Progenitor cell of endocrine pancreas (in vitro differentiated cells): ENCODE measurements at regions not wholly inside any gene's neighbourhood (a gene's known extent, or its start where the extent isn't known, plus 50 kb on each side); places are given as distances from the start of the nearest gene placed in this dataset.

Source experiments
- DNase-seq: peaks from one replicate; pipeline ENCODE4 v3.0.0; 2021; ENCODE audit warnings: low spot score; ENCODE audit not compliant: unreplicated experiment
- H3K27ac Mint-ChIP-seq: 2 replicates; pipeline ENCODE4 v1.8.0; 2021; ENCODE audit warnings: mild to moderate bottlenecking, moderate library complexity, mixed read lengths
- H3K27me3 Mint-ChIP-seq: 2 replicates; pipeline ENCODE4 v1.8.0; 2021; ENCODE audit warnings: mixed read lengths
- H3K36me3 Mint-ChIP-seq: 2 replicates; pipeline ENCODE4 v1.8.0; 2022; ENCODE audit warnings: mixed read lengths; ENCODE audit not compliant: insufficient read depth
- H3K4me1 Mint-ChIP-seq: 2 replicates; pipeline ENCODE4 v1.8.0; 2021; ENCODE audit warnings: low read depth, mixed read lengths
- H3K4me3 Mint-ChIP-seq: 2 replicates; pipeline ENCODE4 v1.8.0; 2021; ENCODE audit warnings: low read depth, mild to moderate bottlenecking, moderate library complexity, mixed read lengths
- H3K9me3 Mint-ChIP-seq: 2 replicates; pipeline ENCODE4 v1.8.0; 2021; ENCODE audit warnings: low read depth, mixed read lengths
- CTCF ChIP-seq: fragments of 200-600 bp; sonication (generic); IDR thresholded peaks from one replicate; pipeline ENCODE4 v1.5.0; 2021; ENCODE audit warnings: antibody characterized with exemption, mild to moderate bottlenecking; ENCODE audit not compliant: unreplicated experiment

DNA sequence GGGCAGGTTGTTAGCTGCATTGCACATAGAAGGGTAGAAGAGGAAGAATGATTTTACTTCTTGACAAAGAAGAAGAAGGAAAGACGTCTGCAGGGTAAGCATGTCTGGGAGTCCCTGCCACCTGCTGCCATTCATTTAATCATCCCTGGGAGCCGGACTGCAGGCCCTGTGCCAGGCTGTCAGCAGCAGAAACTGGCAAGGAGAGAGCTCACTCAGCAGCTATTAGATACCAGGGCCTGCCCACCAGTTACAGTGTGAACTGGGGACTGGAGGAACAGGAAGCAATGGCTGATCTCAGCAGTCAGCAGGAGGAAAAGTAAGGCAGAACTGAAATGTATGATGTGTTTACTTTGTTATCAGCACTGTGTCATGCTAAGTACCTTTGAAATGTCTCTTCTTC, 75.7 kb upstream of the C1orf87 start:
- DNase-seq, result no peak

GRCh38 chr1:60146884-60147283, 73.3 kb upstream of the C1orf87 start:
- H3K4me3 Mint-ChIP-seq, result no peak overlapping the region
- no peaks in the 10 kb centered on the region for H3K36me3 Mint-ChIP-seq
- peaks cover 8% of the 10 kb centered on the region for H3K4me1 Mint-ChIP-seq
- no peak for DNase-seq
- no peaks in the 10 kb centered on the region for H3K9me3 Mint-ChIP-seq
- no peak overlapping the region for H3K27ac Mint-ChIP-seq
- TF ChIP-seq CTCF, result no peak
- H3K27me3 Mint-ChIP-seq, result peaks cover 33% of the 10 kb centered on the region

More for the DNA sequence above, 75.7 kb upstream of the C1orf87 start:
- Mint-ChIP-seq H3K36me3 (no peaks in the 10 kb centered on the region), H3K27me3 (peaks cover 33% of the 10 kb centered on the region), H3K9me3 (no peaks in the 10 kb centered on the region), H3K4me3 (no peak overlapping the region), H3K27ac (no peak overlapping the region), H3K4me1 (peaks cover 8% of the 10 kb centered on the region)
- no peak for TF ChIP-seq CTCF

GRCh38 chr1:60145771-60146170, 72.2 kb upstream of the C1orf87 start:
- Mint-ChIP-seq H3K27me3 (peaks cover 25% of the 10 kb centered on the region), H3K27ac (no peak overlapping the region), H3K9me3 (no peaks in the 10 kb centered on the region), H3K36me3 (no peaks in the 10 kb centered on the region), H3K4me1 (peaks cover 8% of the 10 kb centered on the region), H3K4me3 (no peak overlapping the region)
- TF ChIP-seq CTCF, result no peak
- no peak for DNase-seq

GRCh38 chr1:60141743-60142142, 68.2 kb upstream of the C1orf87 start:
- peaks cover 9% of the 10 kb centered on the region for H3K27me3 Mint-ChIP-seq
- H3K27ac Mint-ChIP-seq, result no peak overlapping the region
- no peak for DNase-seq
- H3K36me3 Mint-ChIP-seq, result no peaks in the 10 kb centered on the region
- no peaks in the 10 kb centered on the region for H3K9me3 Mint-ChIP-seq
- TF ChIP-seq CTCF, result no peak
- H3K4me3 Mint-ChIP-seq, result no peak overlapping the region
- H3K4me1 Mint-ChIP-seq, result peaks cover 2% of the 10 kb centered on the region

GRCh38 chr1:60141276-60141675, 67.7 kb upstream of the C1orf87 start:
- H3K4me3 Mint-ChIP-seq, result no peak overlapping the region
- H3K36me3 Mint-ChIP-seq, result no peaks in the 10 kb centered on the region
- H3K9me3 Mint-ChIP-seq, result no peaks in the 10 kb centered on the region
- peaks cover 9% of the 10 kb centered on the region for H3K27me3 Mint-ChIP-seq
- no peak for DNase-seq
- no peak for TF ChIP-seq CTCF
- peaks cover 2% of the 10 kb centered on the region for H3K4me1 Mint-ChIP-seq
- no peak overlapping the region for H3K27ac Mint-ChIP-seq
